SKM-1 treated with dmso at 0.1 percent for 144 hours (cell line): ENCODE measurements at regions not wholly inside any gene's neighbourhood (a gene's known extent, or its start where the extent isn't known, plus 50 kb on each side); places are given as distances from the start of the nearest gene placed in this dataset.

Experiments
- DNase-seq: peaks from one replicate; lab custom pipeline; 2025; ENCODE audit not compliant: unreplicated experiment; lab: John Stamatoyannopoulos, UW

- peak; percentile 0 for DNase-seq
These were observed 401.2 kb upstream of the SOX11 start for GRCh38 chr2:5290900-5291546.

DNA sequence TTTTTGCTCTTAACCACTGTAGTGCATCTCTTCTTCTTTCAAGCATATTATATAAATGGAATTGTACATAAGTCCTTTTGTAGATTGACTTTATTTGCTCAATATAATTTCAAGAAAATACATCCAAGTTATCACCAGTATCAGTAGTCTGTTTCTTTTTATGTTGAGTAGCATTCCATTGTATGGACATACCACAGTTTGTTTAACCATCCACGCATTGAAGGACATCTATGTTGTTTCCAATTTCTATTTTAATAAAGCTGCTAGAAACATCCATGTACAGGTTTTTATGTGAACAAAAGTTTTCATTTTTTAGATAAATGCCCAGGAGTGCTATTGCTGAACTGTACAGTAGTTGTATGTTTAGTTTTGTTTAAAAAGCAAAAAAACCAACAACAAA lies 387.5 kb upstream of the SOX11 start:
- no peak for DNase-seq

- no peak for DNase-seq
These were observed 377.1 kb upstream of the SOX11 start for GRCh38 chr2:5315041-5315440.

DNA sequence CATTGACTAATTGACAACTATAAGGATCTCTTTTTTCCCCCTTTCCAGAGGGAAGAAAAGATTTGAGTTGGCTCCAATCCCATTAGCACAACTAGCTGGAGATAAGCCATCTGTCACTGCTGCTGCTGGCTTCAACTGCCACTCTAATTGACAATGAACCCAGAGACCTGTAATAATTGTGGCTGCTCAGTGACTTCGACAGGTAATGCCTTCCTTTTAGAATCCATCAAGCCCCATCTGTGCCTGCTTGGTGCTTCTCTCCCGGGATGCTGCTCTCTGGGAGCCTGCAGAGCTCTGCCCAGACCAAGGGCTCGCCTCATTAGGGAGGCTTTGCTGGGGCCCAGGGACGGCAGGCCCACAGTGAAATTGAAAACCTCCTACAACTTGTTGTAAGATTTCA lies 376.7 kb upstream of the SOX11 start:
- DNase-seq = no peak

DNA sequence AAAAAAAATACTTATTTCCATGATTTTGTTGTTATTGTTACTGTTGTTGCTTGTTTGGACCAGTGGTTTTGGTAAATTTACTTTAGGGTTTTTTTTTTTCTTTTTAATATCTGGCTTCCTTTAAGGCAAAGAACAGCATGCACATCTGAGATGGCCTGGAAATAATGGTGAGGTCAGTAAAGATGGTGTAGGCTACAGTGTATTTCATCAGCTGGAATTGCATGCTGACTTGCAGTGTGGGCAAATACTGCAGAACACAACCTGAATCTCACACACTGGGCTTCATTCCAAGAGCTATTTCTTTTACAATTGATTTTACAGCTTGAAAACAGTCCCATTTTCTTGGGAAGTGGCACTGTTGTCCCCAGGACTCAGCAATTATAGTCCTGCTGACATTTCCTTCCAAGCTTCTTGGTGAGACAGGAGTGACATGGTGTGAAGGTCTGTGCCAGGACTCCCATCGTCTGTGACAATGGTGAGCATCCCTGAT lies 376.1 kb upstream of the SOX11 start:
- DNase-seq = no peak

GRCh38 chr2:5319493-5319892 lies 372.7 kb upstream of the SOX11 start:
- no peak for DNase-seq

- DNase-seq = no peak
These were observed 369.8 kb upstream of the SOX11 start for GRCh38 chr2:5322396-5322795.

DNA sequence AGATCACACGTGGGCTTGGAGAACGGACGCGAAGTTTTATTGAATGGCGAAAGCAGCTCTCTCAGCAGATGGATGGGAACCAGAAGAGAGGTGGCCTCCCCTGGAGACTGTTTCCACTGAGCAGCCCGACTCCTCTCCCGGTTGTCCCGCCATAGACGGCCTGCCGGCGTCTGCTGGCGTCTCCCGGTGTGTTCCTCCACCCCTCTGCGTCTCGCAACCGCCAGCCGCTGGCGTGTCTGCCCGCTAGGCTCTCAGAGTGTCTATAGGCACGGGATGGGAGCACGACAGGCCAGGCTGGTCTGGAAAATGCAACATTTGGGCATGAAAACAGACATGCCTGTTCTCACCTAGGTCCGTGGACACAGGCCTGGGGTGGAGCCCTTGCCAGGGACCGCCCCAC lies 366.7 kb upstream of the SOX11 start:
- DNase-seq = no peak

GRCh38 chr2:5328826-5329225 lies 363.4 kb upstream of the SOX11 start:
- DNase-seq = no peak

- no peak for DNase-seq
These were observed 362.4 kb upstream of the SOX11 start for GRCh38 chr2:5329763-5330162.

DNA sequence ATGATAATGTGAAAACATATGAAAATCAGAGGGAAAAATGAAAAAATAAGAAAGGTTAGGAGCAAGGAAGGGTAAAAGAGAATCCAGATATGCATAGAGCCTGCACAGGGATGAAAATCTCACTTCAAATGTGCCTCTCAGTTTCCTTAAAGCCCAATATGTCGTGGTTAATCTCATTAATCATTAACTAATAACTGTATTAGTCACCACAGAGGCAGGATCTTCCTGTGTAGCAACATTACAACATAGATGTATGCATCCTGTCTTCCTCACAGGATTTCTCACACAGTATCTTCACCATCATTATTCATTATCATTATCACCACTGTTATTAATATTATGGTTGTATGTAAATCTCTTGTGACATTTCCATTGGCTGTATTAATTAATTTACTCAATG lies 361.2 kb upstream of the SOX11 start:
- no peak for DNase-seq

DNA sequence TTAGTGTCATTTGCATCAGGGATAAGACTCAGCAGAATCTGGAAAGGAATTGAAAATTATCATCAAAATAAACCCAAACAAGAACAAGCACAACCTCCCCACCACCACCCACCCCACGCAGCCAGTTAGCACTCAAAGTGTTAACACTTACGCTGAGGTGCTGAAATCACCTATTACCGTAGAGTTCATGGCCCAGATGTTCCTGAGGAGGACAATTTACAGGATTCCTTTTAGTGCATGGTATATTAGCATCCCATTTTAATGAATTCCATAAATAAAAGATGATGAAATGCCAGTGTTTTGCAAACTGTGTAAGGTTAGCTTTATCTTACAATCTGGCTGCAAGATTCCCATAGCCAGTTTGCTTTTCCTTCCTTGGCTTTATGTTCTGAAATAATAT lies 359.3 kb upstream of the SOX11 start:
- DNase-seq = no peak

DNA sequence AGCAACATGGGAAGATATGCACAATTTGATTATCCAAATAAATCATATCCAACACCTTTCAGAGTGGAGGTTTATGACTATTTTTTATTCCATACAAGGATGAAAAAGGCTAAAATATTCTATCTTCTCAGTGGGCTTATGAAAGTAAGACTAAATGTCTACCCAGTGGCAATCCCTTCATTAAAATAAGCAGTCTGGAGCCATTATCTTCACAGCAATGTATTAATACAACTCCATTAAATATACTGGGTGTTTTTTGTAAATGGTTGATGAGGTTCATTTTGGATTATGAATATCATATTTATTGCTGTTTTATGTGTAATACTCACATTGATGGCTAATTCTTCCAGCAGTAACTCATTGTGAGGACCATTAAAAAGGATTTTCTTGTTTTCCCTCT lies 352.7 kb upstream of the SOX11 start:
- DNase-seq = no peak

GRCh38 chr2:5343785-5344335 lies 348.3 kb upstream of the SOX11 start:
- no peak for DNase-seq

- DNase-seq = no peak
These were observed 339.9 kb upstream of the SOX11 start for GRCh38 chr2:5352286-5352685.

GRCh38 chr2:5353565-5353964 lies 338.6 kb upstream of the SOX11 start:
- no peak for DNase-seq

DNA sequence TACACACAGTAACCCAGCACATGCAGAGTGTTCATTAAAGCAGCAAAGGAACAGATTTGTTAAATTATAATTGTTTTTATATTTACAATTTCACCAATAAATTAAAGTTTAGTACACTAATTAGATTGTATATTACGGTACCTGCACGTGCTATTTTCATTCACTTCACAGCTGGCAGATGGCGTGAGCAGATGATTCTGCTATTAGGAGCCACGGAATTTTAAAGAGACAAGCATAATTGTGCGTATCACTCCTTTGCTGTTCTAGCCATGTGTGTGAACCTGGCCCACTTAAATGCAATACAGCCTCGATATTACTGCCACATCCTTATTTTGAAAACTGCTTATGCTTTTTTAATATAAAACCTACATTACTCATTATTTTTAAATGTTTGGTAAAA lies 332.8 kb upstream of the SOX11 start:
- DNase-seq = no peak

DNA sequence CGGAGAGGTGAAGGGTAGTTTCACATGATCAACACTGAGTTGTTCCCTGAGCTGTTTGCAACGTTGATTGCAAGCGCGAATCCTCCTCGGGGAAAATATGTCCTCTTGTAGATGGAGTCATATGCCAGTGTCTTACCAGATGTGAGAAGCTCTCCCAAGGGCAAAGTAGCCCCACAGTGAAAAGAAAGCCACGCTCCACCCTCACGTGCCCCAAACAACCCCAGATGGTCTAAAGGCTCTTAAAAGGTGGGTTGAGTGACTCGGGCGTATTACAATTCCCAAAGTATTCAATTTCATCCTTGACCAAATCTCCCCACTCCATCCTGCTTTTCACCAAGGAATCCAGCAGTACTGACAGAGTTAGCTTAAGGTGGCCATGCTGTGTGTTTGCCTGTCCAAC lies 332.1 kb upstream of the SOX11 start:
- DNase-seq = no peak

DNA sequence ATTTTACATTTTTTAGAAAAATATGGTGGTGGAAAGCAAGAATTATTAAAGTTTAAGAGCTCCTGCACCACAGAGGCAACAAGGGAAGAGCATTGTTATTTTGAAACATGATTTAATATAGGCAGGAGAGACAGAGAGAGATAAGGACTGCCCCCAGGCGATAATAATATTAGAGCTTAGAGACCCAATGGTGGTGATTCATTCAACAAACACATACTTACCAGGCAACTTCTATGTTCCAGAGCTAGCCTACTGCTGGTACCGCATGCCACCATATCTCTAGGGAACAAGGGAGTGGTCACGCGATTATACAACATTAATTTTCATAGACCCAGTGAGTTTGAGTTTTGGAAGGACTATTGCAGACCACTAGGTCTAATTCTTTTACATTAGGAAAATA lies 327.8 kb upstream of the SOX11 start:
- no peak for DNase-seq

- peak; percentile 57 for DNase-seq
These were observed 326.2 kb upstream of the SOX11 start for GRCh38 chr2:5365871-5366461.

DNA sequence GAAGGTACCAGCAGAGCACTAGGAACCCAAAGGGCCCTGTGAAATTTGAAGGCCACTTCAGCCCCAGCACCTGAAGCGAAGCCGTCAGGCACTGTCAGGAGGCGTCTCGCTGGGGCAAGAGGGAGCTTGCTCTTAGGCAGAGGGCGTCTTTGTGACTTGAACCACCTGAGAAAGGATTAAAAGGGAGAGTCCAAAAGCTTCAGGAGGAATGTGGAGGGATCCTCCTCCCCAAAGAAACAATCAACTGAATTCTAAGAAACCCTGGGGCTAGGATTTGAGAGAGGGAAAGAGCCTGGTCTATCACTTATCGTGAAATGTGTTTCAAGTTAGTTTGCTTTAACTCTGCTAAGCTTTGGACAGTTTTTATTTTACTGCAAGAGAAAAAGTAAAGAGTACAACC lies 324.9 kb upstream of the SOX11 start:
- DNase-seq = no peak

GRCh38 chr2:5368263-5368662 lies 323.9 kb upstream of the SOX11 start:
- no peak for DNase-seq

DNA sequence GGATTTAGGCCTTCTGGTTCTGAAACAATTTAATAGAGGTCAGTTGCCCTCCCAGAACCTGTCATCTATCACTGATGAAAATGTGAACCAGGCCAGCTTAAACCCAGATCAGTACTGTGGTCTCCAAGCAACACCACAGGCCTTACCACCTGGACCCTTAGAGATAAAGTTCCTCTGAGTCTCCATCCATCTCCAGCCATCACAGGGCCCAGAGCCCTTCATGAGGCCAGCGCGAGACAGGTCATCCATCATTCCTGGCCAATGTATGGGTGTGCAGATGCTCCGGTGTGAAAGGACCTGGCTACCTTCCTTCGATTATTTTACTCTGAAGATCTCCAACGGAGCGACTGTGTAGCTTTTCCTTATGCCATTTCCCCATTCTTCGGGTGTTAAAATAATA lies 322.7 kb upstream of the SOX11 start:
- no peak for DNase-seq
